WTC11 (cell line): ENCODE measurements at regions not wholly inside any gene's neighbourhood (a gene's known extent, or its start where the extent isn't known, plus 50 kb on each side); places are given as distances from the start of the nearest gene placed in this dataset.

ENCODE experiments used
- ATF2 ChIP-seq: sonication (generic); formaldehyde crosslinking; IDR thresholded peaks from 2 replicates; pipeline ENCODE4 v1.8.1; 2022; ENCODE audit warnings: low read depth, missing genetic modification reagents, borderline replicate concordance
- ATF6 ChIP-seq: sonication (generic); formaldehyde crosslinking; IDR thresholded peaks from 2 replicates; pipeline ENCODE4 v1.8.1; 2023; ENCODE audit warnings: mild to moderate bottlenecking, missing genetic modification reagents
- CTCF ChIP-seq: fragments of 200-600 bp; IDR thresholded peaks from 2 replicates; pipeline ENCODE4 v1.8.0; 2022; ENCODE audit warnings: antibody characterized with exemption
- FOXJ3 ChIP-seq: sonication (generic); formaldehyde crosslinking; IDR thresholded peaks from 2 replicates; pipeline ENCODE4 v1.9.0; 2021; ENCODE audit warnings: missing genetic modification reagents, mild to moderate bottlenecking, borderline replicate concordance
- STAT6 ChIP-seq: sonication (generic); formaldehyde crosslinking; conservative IDR thresholded peaks from 2 replicates; pipeline ENCODE4 v1.8.1; 2023; ENCODE audit warnings: mild to moderate bottlenecking, low read depth, missing genetic modification reagents, moderate library complexity
- USF2 ChIP-seq: sonication (generic); formaldehyde crosslinking; IDR thresholded peaks from 2 replicates; pipeline ENCODE4 v1.8.1; 2023; ENCODE audit warnings: mild to moderate bottlenecking, missing genetic modification reagents, moderate library complexity
- ZNF281 ChIP-seq: sonication (generic); formaldehyde crosslinking; IDR thresholded peaks from 2 replicates; pipeline ENCODE4 v1.8.0; 2023; ENCODE audit warnings: mild to moderate bottlenecking, missing genetic modification reagents
- ZNF423 ChIP-seq: fragments of 250-450 bp; sonication (Bioruptor Pico); IDR thresholded peaks from 2 replicates; pipeline ENCODE4 v2.1.2; 2022; ENCODE audit warnings: mild to moderate bottlenecking, moderate library complexity
- TF ChIP-seq, protein P1 (sequence below): sonication (generic); formaldehyde crosslinking; IDR thresholded peaks from 2 replicates; pipeline ENCODE4 v1.8.0; 2022; ENCODE audit warnings: mild to moderate bottlenecking, missing genetic modification reagents
- TF ChIP-seq, protein P2 (sequence below): fragments of 250-450 bp; sonication (Bioruptor Pico); IDR thresholded peaks from 2 replicates; pipeline ENCODE4 v1.9.0; 2021; ENCODE audit warnings: moderate library complexity, mild to moderate bottlenecking, inconsistent platforms, borderline replicate concordance

- no peak for TF ChIP-seq CTCF
- TF ChIP-seq, protein P1, sequence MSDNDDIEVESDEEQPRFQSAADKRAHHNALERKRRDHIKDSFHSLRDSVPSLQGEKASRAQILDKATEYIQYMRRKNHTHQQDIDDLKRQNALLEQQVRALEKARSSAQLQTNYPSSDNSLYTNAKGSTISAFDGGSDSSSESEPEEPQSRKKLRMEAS (CRISPR knock-in tag) = no peak
- TF ChIP-seq ATF6 = no peak
- TF ChIP-seq STAT6 (CRISPR knock-in tag) = no peak
- TF ChIP-seq ATF2 (CRISPR knock-in tag) = no peak
- no peak for TF ChIP-seq FOXJ3 (CRISPR knock-in tag)
- TF ChIP-seq ZNF281 (CRISPR knock-in tag) = no peak
- no peak for TF ChIP-seq USF2 (CRISPR knock-in tag)
- TF ChIP-seq, protein P2, sequence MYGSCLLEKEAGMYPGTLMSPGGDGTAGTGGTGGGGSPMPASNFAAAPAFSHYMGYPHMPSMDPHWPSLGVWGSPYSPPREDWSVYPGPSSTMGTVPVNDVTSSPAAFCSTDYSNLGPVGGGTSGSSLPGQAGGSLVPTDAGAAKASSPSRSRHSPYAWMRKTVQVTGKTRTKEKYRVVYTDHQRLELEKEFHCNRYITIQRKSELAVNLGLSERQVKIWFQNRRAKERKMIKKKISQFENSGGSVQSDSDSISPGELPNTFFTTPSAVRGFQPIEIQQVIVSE = no peak
- no peak for TF ChIP-seq ZNF423 (CRISPR knock-in tag)
Measured at GRCh38 chr15:87362531-87362930, 894.0 kb downstream of the NTRK3 start.
